ENCODE measurements at regions not wholly inside any gene's neighbourhood (a gene's known extent, or its start where the extent isn't known, plus 50 kb on each side); places are given as distances from the start of the nearest gene placed in this dataset.

DNA sequence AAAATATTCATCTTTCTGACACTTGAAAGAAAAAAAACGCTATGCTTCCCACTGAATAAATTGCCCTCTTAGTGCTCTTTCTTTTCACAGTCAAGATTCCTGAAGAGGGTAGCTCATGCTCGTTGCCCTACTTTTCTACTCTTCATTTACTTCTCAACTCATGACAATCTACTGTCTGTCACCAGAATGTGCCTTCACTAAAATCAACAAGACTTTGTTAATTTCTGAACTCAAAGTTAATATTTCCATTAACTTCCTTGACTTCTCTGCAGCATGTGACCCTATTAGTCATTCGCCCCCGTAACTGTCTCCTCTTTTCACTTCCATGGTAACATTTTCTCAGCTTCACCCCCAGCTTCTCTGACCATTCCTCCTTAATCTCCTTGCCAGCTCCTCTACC, 98.9 kb upstream of the MAPRE2 start:
- no peaks in the 10 kb centered on the region for H3K9me3 ChIP-seq (ENCODE audit: control insufficient read depth in 2 of 3, insufficient read depth in 1 of 3, low read length in 3 of 3)
- FAIRE-seq, result no peak
- H3K4me3 ChIP-seq (ENCODE audit: low read length in 3 of 3), result no peak overlapping the region
- no peaks in the 10 kb centered on the region for H3K36me3 ChIP-seq (ENCODE audit: control insufficient read depth in 2 of 3, insufficient read depth in 3 of 3, low read length in 3 of 3)
- no peak overlapping the region for H3K27ac ChIP-seq (ENCODE audit: low read depth in 2 of 2, low read length in 2 of 2)
- intact Hi-C loops (cut with DNase I), result no loop called here
- no peaks in the 10 kb centered on the region for H3K4me1 ChIP-seq (ENCODE audit: control insufficient read depth in 2 of 3, insufficient read depth in 2 of 3, low read depth in 1 of 3, low read length in 3 of 3)
- no peak overlapping the region for H3K9ac ChIP-seq (ENCODE audit: low read length in 3 of 3)
- TF ChIP-seq, protein P1, sequence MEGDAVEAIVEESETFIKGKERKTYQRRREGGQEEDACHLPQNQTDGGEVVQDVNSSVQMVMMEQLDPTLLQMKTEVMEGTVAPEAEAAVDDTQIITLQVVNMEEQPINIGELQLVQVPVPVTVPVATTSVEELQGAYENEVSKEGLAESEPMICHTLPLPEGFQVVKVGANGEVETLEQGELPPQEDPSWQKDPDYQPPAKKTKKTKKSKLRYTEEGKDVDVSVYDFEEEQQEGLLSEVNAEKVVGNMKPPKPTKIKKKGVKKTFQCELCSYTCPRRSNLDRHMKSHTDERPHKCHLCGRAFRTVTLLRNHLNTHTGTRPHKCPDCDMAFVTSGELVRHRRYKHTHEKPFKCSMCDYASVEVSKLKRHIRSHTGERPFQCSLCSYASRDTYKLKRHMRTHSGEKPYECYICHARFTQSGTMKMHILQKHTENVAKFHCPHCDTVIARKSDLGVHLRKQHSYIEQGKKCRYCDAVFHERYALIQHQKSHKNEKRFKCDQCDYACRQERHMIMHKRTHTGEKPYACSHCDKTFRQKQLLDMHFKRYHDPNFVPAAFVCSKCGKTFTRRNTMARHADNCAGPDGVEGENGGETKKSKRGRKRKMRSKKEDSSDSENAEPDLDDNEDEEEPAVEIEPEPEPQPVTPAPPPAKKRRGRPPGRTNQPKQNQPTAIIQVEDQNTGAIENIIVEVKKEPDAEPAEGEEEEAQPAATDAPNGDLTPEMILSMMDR (IDR thresholded peaks at IDR 0.05; ENCODE audit: borderline replicate concordance, extremely low read depth, insufficient read depth), result no peak
- no peaks in the 10 kb centered on the region for H3K27me3 ChIP-seq (ENCODE audit: control insufficient read depth, insufficient read depth, low read length)
- no peak for DNase-seq

DNA sequence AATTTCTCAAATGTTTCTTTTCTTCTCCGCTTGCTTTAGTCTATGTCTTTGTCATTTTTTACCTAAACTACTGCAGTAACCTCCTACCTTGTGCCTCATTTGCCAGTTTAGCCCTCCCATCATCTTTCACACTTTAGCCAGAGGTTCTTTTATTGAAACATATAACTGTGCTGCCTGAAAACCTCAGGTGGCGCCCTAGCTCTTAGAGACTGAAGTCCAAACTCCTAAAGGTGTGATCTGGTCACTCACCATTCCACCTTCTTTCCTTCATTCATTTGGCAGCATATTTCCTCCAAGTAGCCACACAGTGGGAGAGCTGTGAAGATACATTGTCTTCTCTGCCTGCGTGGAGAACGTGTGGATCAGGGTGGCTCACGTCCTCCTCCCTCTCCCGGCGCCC, 98.2 kb upstream of the MAPRE2 start:
- intact Hi-C loops (cut with DNase I), result no loop called here
- H3K36me3 ChIP-seq (ENCODE audit: control insufficient read depth in 2 of 3, insufficient read depth in 3 of 3, low read length in 3 of 3), result no peaks in the 10 kb centered on the region
- H3K27me3 ChIP-seq (ENCODE audit: control insufficient read depth, insufficient read depth, low read length), result no peaks in the 10 kb centered on the region
- H3K9ac ChIP-seq (ENCODE audit: low read length in 3 of 3), result no peak overlapping the region
- H3K4me1 ChIP-seq (ENCODE audit: control insufficient read depth in 2 of 3, insufficient read depth in 2 of 3, low read depth in 1 of 3, low read length in 3 of 3), result no peaks in the 10 kb centered on the region
- DNase-seq (no peak), FAIRE-seq (no peak)
- no peak overlapping the region for H3K4me3 ChIP-seq (ENCODE audit: low read length in 3 of 3)
- no peaks in the 10 kb centered on the region for H3K9me3 ChIP-seq (ENCODE audit: control insufficient read depth in 2 of 3, insufficient read depth in 1 of 3, low read length in 3 of 3)
- TF ChIP-seq, protein P1 (IDR thresholded peaks at IDR 0.05; ENCODE audit: borderline replicate concordance, extremely low read depth, insufficient read depth), result no peak
- no peak overlapping the region for H3K27ac ChIP-seq (ENCODE audit: low read depth in 2 of 2, low read length in 2 of 2)

DNA sequence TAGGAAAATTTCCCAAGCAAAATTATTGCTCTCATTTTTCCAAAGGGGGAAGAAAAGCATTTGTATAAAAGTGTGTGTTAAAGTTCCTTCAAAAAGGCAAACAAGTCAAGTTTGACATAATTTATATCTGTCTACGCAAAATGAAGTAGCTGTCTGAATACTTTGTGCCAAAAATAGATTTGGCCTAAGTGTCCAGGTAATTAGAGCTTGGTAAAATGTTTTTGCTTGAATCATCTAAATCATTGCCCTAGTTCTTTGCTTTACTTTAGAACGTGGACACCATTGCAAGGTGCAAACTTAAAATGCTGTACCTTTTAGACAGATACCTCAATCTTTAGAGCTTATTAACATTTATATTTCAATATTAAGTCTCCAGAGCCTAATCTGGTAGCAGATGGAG, 97.6 kb upstream of the MAPRE2 start:
- no peaks in the 10 kb centered on the region for H3K9me3 ChIP-seq (ENCODE audit: control insufficient read depth in 2 of 3, insufficient read depth in 1 of 3, low read length in 3 of 3)
- FAIRE-seq, result no peak
- no peaks in the 10 kb centered on the region for H3K36me3 ChIP-seq (ENCODE audit: control insufficient read depth in 2 of 3, insufficient read depth in 3 of 3, low read length in 3 of 3)

DNA sequence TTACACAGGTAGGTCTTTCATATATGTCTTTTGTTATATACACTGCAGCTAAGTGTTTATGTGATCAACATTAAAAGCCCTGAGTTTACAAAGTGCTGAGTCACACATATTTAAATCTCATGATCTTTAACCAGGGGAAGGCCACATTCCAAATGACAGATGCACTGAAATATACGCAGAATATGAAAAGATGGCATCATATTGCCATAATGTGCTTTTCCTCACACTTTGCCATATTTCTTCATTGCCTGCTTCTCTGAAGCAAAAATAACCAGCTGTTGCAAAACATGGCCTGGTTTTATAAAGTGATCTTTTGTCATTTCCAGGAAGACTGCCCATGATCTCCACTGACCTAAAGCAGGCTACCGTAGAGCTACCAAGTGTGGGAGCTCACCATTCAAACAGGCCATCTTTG, 93.5 kb upstream of the MAPRE2 start:
- TF ChIP-seq, protein P1 (IDR thresholded peaks at IDR 0.05; ENCODE audit: borderline replicate concordance, extremely low read depth, insufficient read depth), result no peak
- FAIRE-seq, result no peak
- DNase-seq, result no peak
- Histone ChIP-seq H3K27me3 (ENCODE audit: control insufficient read depth, insufficient read depth, low read length) (no peaks in the 10 kb centered on the region), H3K4me1 (ENCODE audit: control insufficient read depth in 2 of 3, insufficient read depth in 2 of 3, low read depth in 1 of 3, low read length in 3 of 3) (no peaks in the 10 kb centered on the region), H3K9ac (ENCODE audit: low read length in 3 of 3) (no peak overlapping the region), H3K27ac (ENCODE audit: low read depth in 2 of 2, low read length in 2 of 2) (no peak overlapping the region), H3K4me3 (ENCODE audit: low read length in 3 of 3) (no peak overlapping the region), H3K9me3 (ENCODE audit: control insufficient read depth in 2 of 3, insufficient read depth in 1 of 3, low read length in 3 of 3) (no peaks in the 10 kb centered on the region), H3K36me3 (ENCODE audit: control insufficient read depth in 2 of 3, insufficient read depth in 3 of 3, low read length in 3 of 3) (no peaks in the 10 kb centered on the region)
- intact Hi-C loops (cut with DNase I), result no loop called here

More for the DNA sequence above, 97.6 kb upstream of the MAPRE2 start:
- TF ChIP-seq, protein P1 (IDR thresholded peaks at IDR 0.05; ENCODE audit: borderline replicate concordance, extremely low read depth, insufficient read depth), result no peak
- no peaks in the 10 kb centered on the region for H3K4me1 ChIP-seq (ENCODE audit: control insufficient read depth in 2 of 3, insufficient read depth in 2 of 3, low read depth in 1 of 3, low read length in 3 of 3)
- no peak overlapping the region for H3K4me3 ChIP-seq (ENCODE audit: low read length in 3 of 3)
- no peaks in the 10 kb centered on the region for H3K27me3 ChIP-seq (ENCODE audit: control insufficient read depth, insufficient read depth, low read length)
- DNase-seq, result no peak
- no peak overlapping the region for H3K9ac ChIP-seq (ENCODE audit: low read length in 3 of 3)
- no peak overlapping the region for H3K27ac ChIP-seq (ENCODE audit: low read depth in 2 of 2, low read length in 2 of 2)
- intact Hi-C loops (cut with DNase I), result no loop called here

All from kidney (tissue), 13 donors.